ENCODE measurements at regions not wholly inside any gene's neighbourhood (a gene's known extent, or its start where the extent isn't known, plus 50 kb on each side); places are given as distances from the start of the nearest gene placed in this dataset.
"Not testable (repeated sequence)": the region's sequence is repeated elsewhere in the genome, so short reads cannot be mapped to it uniquely, and the experiment has no call there.

DNA sequence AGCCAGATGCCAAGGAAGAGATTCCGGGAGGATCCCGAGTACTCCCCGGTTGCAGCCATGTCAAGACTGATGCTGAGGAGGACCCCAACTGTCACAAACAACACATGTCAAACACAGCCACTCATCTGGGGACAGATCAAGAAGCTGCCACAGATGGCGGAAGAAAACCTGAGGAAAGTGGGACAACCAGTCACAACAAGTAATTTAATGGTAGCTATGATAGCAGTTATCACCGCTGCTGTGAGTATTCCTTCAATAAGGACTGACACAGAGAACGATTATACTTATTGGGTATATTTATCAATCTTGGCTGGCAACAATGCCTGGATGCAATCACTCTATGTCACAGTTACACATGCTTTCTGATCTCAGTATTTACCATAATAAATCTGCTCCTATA is 763.4 kb downstream of the DHX35 start:
- not testable (repeated sequence) for DNase-seq

DNA sequence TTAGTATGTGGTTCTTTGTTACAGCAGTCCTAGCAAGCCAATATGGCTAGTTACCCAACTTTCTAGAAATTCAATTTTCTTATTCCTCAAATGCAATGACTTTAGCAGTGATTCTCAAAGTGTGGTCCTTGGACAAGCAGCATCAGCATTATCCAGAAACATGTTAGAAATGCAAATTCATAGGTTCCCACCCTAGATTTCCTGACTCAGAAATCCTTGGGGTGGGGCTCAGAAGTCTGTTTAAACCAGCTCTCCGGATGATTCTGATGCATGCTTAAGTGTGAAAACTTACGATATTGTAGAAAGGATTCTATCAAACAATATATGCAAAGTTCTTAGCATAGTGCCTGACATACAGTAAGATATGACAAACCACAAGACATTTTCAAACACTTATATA is 757.1 kb downstream of the DHX35 start:
- no peak for DNase-seq

DNA sequence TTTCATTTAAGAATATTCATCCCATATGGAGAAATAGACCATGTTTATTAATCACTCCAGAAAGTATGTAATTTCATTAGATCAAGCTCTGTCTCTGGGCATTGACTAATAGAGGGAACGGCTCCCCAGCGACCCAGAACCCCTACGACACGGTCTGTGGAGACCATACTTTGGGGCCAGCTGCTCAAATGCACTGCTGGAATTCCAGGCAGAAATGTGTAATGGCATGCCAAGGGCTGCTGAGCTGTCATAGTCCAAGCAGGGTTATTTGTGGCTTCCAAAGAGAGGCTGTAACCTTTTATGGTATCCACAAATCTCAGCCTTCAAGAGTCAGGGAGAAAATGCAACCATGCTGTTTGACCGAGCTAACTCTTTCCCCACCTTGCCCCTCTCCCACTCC is 755.8 kb downstream of the DHX35 start:
- DNase-seq = no peak

DNA sequence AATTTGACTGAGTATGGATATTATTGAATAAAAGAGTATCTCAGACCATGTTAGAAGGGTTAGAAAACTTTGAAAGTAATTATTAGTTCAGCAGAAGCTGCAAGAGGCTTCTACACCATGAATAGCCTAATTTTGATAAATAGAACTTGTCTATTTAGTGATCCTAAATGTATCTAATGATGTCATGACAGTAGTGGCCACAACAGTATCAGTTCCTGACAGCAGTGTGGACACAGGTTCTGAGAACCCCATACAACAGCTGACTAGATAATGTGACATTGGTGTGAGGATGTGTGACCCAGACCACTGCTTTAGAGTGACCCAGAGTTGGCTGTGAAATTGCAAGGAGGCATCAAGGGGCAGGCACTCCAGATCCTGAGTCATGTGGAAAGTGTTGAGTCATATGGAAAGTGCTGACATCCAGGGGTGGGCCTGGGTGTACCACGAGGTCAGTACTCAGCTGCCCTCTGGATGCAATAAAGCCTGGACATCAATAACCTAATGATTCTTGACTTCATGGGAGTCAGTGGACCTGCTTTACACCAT is 754.7 kb downstream of the DHX35 start:
- no peak for DNase-seq

DNA sequence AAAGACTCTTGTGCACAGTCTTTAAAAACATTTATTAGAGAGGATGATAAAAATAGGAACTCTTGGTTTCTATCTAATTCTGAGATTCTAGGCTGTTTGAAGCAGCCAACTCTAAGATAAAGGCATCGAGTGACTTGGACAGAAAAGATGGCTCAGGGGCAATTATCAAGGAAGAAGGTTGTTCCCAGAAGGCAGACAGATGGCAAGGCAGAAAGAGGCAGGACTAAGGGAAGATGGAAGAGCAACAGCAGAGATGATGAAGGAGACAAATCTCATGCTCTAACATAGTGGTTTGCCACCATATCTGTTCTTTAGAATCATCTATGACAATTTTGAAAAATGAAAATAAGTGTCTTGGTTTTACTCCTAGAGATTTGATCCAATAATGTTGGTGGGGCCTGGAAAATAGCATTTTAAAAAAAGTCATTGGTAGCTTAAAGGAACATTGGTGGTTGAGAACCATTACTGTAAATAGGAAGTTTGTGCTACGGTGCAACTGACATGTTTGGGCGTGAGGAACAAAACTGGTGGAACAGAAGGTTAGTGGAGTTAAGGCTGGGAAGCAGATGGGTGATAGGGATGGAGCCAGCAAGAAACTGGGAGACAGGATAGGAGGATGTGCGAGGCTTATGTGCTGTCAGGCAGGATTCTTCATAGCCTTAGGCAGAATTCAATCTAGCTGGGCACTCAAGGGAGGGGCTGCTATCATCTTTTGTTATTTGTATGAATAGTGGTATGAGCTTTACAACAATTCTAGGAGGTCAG is 751.1 kb downstream of the DHX35 start:
- DNase-seq = no peak

DNA sequence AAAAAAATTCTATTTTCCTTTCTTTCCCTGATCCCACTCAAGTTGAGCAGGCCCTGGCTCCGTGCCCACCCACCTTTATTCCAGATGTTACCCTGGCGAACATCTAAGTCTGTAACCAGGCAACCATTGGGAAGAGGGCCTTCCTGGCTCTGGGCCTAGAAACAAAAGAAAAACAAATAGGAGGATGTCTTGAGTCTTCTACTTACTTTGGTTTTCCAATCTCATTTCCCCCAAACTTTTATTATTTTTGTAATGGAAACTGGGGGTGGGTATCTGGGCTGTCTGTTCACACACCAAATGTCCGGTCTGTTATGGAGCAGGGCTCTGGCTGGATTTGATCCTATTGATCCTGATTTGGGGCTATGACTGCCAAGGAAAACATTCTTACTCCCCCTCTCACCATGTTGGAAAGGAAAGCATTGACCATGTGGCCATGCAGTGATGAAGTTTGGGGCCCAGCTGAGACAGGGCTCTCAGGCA is 744.1 kb downstream of the DHX35 start:
- no peak for DNase-seq

DNA sequence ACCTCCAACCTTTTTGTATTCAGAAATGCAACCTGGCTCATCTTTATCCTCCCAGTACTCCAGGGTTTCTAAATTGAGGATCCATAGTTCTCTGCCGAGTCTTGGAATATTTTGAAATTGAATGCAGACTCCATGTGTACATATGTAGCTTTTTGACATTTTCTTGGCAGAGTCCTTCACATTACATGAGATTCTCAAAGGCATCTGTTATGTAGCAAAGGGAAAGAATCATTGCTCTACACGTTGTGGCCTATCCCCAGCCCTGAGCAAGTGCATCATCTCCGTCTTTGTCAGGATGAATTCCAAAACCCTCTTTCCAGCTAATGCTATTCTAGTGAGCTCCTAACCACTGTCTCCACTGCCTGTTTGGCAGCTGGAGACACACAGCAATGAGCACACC is 742.9 kb downstream of the DHX35 start:
- DNase-seq = no peak

DNA sequence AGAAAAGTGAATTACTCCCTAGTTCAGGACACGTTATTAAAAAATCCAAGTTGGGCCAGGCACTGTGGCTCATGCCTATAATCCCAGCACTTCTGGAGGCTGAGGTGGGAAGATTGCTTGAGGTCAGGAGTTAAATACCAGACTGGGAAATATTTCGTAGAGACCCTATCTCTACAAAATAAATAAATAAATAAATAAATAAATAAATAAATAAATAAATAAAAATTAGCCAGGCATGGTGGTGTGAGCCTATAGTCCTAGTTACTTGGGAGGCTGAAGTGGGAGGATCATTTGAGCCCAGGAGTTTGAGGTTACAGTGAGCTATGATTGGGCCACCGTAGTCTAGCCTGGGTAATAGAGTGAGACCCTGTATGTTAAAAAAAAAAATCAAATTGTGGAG is 741.2 kb downstream of the DHX35 start:
- DNase-seq = not testable (repeated sequence)

DNA sequence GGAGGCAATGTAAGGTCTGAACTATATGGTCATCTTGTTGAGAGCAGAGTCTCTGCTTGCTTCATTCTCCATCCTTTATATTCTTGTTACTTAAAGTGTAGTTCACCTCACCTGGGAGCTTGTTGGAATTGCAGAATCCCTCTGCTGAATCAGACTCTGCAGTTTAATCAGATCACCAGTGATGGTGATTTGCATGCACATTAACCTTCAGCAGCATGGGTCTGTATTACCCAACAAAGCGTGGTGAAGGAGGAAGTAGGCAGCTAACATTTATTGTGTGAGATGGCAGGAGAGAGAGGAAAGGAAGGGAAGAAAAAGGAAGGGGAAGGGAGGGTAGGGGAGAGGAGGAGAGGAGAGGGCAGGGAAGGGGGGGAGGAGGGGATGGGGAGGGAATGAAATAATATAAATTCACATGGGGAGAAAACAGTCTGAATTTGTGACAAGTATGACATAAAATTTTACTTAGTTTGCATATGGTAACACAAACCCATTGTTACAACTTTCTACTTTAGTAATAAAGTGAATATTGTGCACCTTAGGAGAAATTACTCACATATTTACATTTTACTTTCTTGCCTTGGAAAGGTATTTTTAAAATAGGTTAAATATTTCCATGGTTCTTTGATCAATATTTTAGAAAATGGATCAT is 740.7 kb downstream of the DHX35 start:
- no peak for DNase-seq

DNA sequence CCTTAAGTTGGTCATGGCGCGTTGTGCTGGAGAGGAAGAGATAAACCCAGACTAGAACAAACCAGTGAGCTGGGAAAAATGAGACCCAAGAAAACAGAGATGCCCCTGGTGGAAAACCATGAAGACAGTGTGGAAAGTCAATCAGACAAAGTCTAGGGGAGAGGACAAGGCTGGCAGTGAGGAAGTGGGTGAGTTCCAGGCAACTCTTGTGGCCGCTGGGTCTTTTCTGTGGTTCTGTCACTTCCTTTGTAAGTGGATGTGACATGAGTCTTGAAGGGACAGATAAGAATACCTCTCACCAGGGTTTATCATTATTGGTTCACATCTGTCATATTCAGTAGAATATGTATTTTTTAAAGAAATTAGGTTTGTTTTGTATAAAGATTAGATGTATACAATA is 738.4 kb downstream of the DHX35 start:
- no peak for DNase-seq

DNA sequence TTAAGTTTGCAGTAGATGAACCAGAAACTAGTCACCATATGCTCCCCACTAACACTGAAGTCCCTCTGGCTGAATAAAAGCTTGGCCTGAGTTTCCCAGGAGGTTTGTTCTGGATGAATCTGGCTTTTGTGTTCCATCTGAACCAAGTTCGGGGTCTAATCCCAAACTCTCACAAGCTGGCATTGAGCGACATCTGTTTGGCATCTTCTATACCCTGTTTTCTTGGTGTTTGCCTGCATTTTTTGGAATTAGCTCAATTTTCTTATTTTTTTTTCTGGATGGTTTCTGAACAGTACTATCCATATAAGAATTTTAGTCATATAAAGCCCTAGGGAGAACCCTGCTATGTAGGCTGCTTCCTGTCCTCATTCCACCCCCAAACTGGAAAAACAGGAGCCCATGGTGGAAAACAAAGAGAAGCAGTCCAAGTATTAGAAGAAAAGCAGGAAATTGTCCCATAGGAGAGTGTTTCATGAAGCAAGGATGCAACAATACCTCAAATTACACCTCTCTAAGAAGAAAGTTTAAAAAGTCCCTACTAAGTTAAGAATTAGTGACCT is 737.1 kb downstream of the DHX35 start:
- no peak for DNase-seq

DNA sequence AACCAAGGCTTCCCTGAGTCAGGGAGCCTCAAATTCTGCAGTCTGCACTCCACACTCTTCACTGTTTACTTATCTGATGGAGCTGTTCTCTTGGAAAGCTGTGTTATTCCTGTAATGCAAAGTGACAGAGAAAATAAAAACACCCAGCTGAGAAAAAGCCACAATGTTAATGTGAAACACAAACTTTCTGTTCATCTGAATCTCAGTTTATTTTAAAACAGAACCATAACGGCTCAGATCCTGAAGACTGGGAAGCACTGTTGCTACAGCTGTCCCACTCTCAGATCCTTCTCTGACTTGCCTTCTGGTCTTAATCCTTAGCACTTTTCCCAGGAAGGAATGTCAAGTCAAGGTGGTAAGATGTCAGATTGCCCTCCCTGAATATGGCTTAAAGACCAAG is 736.6 kb downstream of the DHX35 start:
- no peak for DNase-seq

DNA sequence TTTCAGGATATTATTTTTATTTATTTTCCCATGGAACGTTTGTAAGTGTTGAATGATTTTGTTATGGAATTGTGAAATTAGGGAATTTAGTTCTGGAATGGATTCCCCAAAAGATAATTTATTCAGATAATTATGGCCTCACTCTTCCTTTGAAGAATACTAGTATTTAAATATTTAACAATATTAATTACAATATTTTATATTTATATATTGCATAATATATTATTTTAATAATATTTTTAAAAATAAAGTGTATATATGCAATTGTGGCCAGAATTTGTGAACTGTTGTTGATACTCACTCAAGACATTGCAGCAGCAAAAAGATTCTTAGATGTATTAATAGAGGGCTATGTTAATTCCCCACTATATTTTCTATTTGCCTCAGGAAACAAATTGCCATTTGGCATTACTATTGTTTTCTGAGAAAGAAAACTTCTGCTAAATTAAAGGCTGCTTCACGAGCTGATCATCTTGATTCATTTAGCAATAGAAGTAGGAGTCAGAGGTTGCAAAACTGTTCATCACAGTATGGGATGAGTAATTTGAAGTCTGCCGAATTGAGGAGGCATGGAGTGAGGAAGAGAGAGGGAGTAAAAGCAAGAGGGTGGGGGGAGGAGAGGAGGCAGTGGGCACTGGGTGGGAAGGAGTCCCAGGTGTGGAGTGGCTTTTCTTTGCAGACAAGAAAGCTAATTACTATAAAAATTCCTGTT is 729.2 kb downstream of the DHX35 start:
- DNase-seq = no peak

DNA sequence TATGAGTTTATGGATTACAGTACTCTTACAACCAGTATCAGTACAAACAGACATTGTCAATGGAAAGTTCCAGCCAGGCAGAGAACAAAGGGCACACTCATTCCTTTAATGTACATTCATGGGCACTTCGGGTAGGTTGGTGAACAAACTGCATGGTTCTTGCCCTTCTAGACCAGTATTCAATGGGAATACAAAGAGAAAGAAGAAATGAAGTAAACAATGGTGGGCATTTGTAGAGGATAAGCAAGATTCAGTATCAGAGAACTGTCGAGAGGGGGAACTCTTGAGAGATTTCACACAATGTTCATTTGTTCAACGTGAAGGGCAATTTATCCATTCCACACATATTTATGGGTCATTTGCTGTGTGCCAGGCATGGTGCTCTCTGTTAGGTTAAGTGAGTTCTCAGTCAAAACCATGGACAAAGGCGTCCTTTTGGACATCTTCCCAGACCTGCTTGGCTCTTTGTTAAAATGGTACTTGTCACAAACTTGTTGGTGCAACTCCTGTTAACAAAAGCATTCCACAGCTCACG is 714.8 kb downstream of the DHX35 start:
- no peak for DNase-seq

DNA sequence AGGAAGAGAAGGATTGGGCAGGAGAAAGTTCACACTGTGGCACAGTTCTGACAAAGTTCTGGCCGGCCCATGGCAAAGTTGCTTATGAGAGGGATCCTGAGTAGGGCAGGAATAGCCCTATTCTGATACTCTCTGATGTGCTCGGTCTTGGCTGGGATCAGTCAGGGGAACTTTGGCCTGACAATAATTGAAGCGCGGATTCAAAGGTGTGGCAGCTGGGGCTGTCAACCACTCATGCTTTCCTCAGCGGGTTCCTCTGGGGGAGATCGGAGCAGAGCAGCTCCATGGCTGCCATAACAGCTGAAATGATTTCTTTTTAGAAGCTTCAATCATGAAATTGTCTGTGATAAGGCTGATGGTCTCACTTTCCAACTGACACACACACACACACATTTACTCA is 714.1 kb downstream of the DHX35 start:
- DNase-seq = no peak

DNA sequence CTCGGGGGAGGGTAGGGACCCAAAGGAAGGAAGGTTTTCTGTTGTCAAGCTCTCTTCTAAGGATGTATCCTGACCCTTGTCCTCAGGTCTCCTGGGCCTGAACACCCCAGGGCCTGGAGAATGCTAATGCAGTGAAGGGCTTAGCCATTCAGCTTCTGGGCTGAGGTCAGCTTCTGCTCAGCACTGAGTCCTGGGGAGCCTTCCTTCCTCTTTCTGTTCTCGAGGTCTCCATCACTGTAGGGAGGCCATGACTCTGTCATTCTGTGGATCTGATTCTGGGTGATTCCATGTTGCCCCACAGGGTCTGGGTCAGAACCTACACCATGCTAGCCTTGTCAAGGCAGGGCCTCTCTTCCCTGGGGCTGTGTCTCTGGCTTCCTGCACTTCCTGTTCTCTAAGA is 712.7 kb downstream of the DHX35 start:
- DNase-seq = no peak

DNA sequence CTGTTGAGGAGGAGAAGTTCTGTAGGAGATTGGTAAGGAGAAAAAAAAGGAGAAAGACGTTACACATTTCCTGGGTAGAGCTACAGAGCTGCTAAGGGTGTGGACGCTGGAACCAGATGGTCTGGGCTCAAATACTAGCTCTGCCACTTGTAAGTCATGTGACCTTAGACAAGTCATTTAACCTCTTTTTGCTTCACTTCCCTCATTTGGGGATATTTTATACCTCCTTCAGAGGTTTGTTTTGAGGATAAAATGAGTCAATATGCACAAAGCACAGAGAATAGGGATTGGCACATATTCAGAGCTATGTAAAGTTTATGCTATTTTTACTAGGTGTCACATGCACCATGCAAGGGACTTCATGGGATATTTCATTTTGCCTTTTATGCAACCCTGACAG is 708.8 kb downstream of the DHX35 start:
- DNase-seq = no peak

DNA sequence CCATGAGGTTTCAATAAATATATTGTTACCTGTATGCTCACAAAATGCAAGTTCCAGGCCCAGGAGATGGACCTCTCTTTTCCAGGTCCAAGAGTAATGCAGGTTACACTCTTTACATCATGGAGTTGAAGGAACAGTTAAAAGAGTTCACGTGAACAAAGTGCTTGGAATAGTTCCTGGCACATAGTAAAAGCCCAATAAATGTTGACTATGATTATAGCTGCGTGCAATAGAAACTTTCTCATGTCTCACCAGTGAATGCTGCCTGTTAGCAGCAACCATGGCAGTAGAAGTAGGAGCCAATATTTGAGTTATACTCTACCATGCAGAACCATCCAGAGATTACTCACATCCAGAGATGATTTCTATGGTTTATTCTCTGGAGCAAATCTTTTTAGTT is 707.5 kb downstream of the DHX35 start:
- DNase-seq = no peak

DNA sequence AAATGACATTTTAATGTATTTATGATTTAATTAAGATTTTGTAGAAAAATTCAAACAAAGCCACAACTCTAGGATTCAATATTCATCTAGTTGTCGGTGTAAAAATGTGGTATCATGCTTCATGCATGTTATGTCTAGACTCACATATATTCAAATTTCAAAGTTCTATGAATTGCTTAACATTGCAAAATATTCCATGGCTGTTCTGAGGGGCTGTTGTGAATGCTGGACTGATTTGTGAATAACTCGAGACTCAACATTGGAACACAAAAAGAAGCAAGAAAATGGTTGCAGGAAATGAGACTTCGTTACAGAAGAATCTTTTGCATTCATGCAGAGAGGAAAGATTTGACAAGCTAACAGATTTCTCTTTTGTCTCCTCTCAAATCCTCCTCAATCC is 705.9 kb downstream of the DHX35 start:
- DNase-seq = no peak

DNA sequence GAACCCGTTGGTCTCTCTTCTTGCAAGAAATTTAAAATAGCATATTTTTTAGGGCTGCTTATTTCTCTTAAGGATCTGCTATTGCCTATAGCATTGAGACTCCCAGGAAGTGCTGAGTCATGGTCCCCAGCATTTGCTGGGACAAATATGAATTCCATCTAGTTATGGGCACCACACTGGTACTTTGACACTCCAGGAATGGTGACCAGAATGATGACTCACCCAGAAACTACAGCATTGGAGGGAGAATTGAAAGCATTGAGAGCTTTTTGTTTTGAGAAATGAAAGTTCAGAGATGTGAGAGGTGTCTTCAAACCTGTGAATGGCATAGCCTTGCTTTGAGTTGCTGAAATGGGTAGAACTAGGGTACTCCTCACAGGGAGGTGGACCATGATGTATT is 699.7 kb downstream of the DHX35 start:
- DNase-seq = no peak

DNA sequence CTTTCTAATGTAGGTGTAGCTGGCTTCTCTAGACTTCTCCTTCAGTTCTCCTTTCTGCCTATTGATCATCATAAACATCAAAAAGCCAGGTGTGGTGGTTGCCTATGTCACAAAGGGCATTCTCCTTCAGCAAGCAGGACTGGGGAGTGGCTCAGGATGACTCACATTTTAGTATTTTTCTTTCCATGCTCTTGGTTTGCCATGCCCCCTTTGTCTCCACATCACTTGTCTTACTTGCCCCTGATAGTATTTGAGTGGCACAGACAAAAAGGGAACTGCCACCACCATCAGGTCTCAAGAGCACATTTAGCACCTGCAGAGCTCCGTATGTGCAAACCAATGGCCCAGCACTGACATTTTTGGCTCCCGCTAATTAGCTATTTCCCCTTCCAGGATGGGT is 698.8 kb downstream of the DHX35 start:
- no peak for DNase-seq

DNA sequence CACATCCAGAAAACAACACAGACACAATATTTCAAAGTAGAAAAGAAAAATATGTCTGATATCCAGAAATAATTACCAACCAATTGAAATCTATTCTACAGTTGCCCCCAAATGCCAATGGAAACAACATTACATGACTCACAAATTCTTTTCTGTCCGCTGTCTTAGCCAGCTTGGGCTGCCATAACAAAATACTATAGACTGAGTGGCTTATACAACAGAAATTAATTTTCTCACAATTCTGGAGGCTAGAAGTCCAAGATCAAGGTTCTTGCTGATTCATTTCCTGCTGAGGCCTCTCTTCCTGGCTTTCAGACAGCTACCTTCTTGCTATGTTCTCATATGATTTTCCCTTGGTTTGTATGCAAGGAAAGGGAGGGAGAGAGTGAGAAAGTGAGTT is 698.1 kb downstream of the DHX35 start:
- DNase-seq = no peak
